T47D (cell line): ENCODE measurements at regions not wholly inside any gene's neighbourhood (a gene's known extent, or its start where the extent isn't known, plus 50 kb on each side); places are given as distances from the start of the nearest gene placed in this dataset.

Experiments used
- DNase-seq, 2 experiments: peaks; one replicate each; pipeline versions ENCODE4 v3.0.0 to v3.0.0-alpha.2; 2011 to 2012; ENCODE audit warnings: low read depth in 1 of 2, low spot score in 1 of 2
- JUND ChIP-seq: IDR thresholded peaks from 2 replicates; pipeline ENCODE4 v1.6.1; 2012; ENCODE audit warnings: low read depth
- in situ Hi-C: cut with HindIII; loops from 2 replicates; pipeline ENCODE4 v1.10.0; 2016; ENCODE audit warnings: low sequenced_read_pairs, low pct_unique_long_range_greater_than_20kb

- no peak for TF ChIP-seq JUND
- in situ Hi-C loops, result no loop called here
- DNase-seq, result no peak
Measured at GRCh38 chr6:2433266-2433665, 187.9 kb upstream of the GMDS start.

- in situ Hi-C loops, result no loop called here
- TF ChIP-seq JUND, result no peak
- no peak for DNase-seq
Measured at GRCh38 chr6:2432292-2432691, 186.9 kb upstream of the GMDS start.

- no peak for DNase-seq
- in situ Hi-C loops, result no loop called here
- TF ChIP-seq JUND, result no peak
Measured at GRCh38 chr6:2430612-2431011, 185.2 kb upstream of the GMDS start.

GRCh38 chr6:2429460-2429859 is 184.1 kb upstream of the GMDS start:
- no peak for TF ChIP-seq JUND
- DNase-seq, result no peak
- in situ Hi-C loops, result no loop called here

GRCh38 chr6:2429032-2429431 is 183.6 kb upstream of the GMDS start:
- in situ Hi-C loops, result no loop called here
- TF ChIP-seq JUND, result no peak
- DNase-seq, result no peak

- in situ Hi-C loops, result no loop called here
- DNase-seq, result no peak
Measured at GRCh38 chr6:2426561-2427340, 181.3 kb upstream of the GMDS start.

GRCh38 chr6:2416128-2416712 is 170.8 kb upstream of the GMDS start:
- TF ChIP-seq JUND, result no peak
- in situ Hi-C loops, result no loop called here
- no peak for DNase-seq

More at GRCh38 chr6:2426561-2427340, 181.3 kb upstream of the GMDS start:
- TF ChIP-seq JUND, result no peak

GRCh38 chr6:2414885-2415547 is 169.6 kb upstream of the GMDS start:
- no peak for TF ChIP-seq JUND
- in situ Hi-C loops, result no loop called here
- DNase-seq, result no peak

- no peak for TF ChIP-seq JUND
- in situ Hi-C loops, result no loop called here
- no peak for DNase-seq
Measured at GRCh38 chr6:2412731-2413130, 167.3 kb upstream of the GMDS start.

- DNase-seq, result no peak
- TF ChIP-seq JUND, result no peak
- in situ Hi-C loops, result no loop called here
Measured at GRCh38 chr6:2410656-2411380, 165.4 kb upstream of the GMDS start.

GRCh38 chr6:2407525-2407924 is 162.1 kb upstream of the GMDS start:
- TF ChIP-seq JUND, result no peak
- in situ Hi-C loops, result no loop called here
- no peak for DNase-seq

GRCh38 chr6:2404211-2404929 is 159.0 kb upstream of the GMDS start:
- DNase-seq, result no peak
- in situ Hi-C loops, result no loop called here
- no peak for TF ChIP-seq JUND
